ENCODE measurements at regions not wholly inside any gene's neighbourhood (a gene's known extent, or its start where the extent isn't known, plus 50 kb on each side); places are given as distances from the start of the nearest gene placed in this dataset.

DNA sequence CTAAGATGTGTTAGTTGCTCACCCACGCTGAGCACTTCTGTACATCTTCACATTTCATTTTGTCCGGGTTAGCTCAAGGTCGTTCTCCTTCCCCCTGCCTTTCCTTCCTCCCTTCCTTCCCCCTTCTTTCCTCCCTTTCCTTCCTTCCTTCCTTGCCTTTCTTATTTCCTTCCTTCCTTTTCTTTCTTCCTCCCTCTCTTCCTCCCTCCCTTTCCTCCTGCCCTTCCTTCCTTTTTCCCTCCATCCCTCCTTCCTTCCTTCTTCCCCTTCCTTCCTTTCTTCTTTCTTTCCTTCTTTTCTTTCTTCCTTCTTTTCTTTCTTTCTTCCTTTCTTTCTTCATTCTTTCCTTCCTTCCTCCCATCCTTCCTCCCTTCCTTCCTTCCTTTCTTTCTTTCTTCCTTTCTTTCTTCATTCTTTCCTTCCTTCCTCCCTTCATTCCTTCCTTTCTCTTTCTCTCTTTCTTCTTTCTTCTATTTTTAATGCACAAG lies 129.8 kb downstream of the FAM174B start:
- no peak for TF ChIP-seq EZH2 (IDR thresholded peaks at IDR 0.05; ENCODE audit: insufficient read depth, low read length)
- TF ChIP-seq, protein P1, sequence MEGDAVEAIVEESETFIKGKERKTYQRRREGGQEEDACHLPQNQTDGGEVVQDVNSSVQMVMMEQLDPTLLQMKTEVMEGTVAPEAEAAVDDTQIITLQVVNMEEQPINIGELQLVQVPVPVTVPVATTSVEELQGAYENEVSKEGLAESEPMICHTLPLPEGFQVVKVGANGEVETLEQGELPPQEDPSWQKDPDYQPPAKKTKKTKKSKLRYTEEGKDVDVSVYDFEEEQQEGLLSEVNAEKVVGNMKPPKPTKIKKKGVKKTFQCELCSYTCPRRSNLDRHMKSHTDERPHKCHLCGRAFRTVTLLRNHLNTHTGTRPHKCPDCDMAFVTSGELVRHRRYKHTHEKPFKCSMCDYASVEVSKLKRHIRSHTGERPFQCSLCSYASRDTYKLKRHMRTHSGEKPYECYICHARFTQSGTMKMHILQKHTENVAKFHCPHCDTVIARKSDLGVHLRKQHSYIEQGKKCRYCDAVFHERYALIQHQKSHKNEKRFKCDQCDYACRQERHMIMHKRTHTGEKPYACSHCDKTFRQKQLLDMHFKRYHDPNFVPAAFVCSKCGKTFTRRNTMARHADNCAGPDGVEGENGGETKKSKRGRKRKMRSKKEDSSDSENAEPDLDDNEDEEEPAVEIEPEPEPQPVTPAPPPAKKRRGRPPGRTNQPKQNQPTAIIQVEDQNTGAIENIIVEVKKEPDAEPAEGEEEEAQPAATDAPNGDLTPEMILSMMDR (IDR thresholded peaks at IDR 0.05; ENCODE audit: insufficient read depth, low read depth, low read length): no peak

Data from astrocyte (in vitro differentiated cells and primary cell).